GM23248 (cell line): ENCODE measurements at regions not wholly inside any gene's neighbourhood (a gene's known extent, or its start where the extent isn't known, plus 50 kb on each side); places are given as distances from the start of the nearest gene placed in this dataset.

Source experiments
- DNase-seq: peaks from one replicate; pipeline ENCODE4 v3.0.0-alpha.2; 2015
- H2AFZ ChIP-seq: fragments of 200-600 bp; sonication (generic); 2 replicates; pipeline ENCODE4 v1.6.1; 2016; ENCODE audit warnings: antibody characterized with exemption
- H3F3A ChIP-seq: fragments of 200-600 bp; sonication (generic); 2 replicates; pipeline ENCODE4 v1.6.1; 2016; ENCODE audit warnings: mild to moderate bottlenecking, antibody characterized with exemption, mixed run types; ENCODE audit not compliant: insufficient read depth
- H3K27ac ChIP-seq: fragments of 200-600 bp; sonication (generic); 2 replicates; pipeline ENCODE4 v1.5.1; 2016; ENCODE audit warnings: mild to moderate bottlenecking
- H3K27me3 ChIP-seq: fragments of 200-600 bp; sonication (generic); replicated peaks from 2 replicates; pipeline ENCODE4 v1.6.1; 2016; ENCODE audit warnings: mild to moderate bottlenecking; ENCODE audit not compliant: insufficient read depth
- H3K36me3 ChIP-seq: fragments of 200-600 bp; sonication (generic); 2 replicates; pipeline ENCODE4 v1.6.1; 2016; ENCODE audit warnings: low read depth, mild to moderate bottlenecking
- H3K4me1 ChIP-seq: fragments of 200-600 bp; sonication (generic); 2 replicates; pipeline ENCODE4 v1.6.1; 2016; ENCODE audit warnings: mild to moderate bottlenecking; ENCODE audit not compliant: insufficient read depth
- H3K4me2 ChIP-seq: fragments of 200-600 bp; sonication (generic); one replicate; pipeline ENCODE4 v1.6.1; 2016; ENCODE audit warnings: mild to moderate bottlenecking; ENCODE audit not compliant: unreplicated experiment
- H3K4me3 ChIP-seq: fragments of 200-600 bp; sonication (generic); 2 replicates; pipeline ENCODE4 v1.5.1; 2016; ENCODE audit warnings: mild to moderate bottlenecking
- H3K79me2 ChIP-seq: fragments of 200-600 bp; sonication (generic); 2 replicates; pipeline ENCODE4 v1.6.1; 2016; ENCODE audit warnings: mild to moderate bottlenecking; ENCODE audit not compliant: insufficient read depth
- H3K9ac ChIP-seq: fragments of 200-600 bp; sonication (generic); 2 replicates; pipeline ENCODE4 v1.6.1; 2016; ENCODE audit warnings: mild to moderate bottlenecking
- H3K9me2 ChIP-seq: fragments of 200-600 bp; sonication (generic); 2 replicates; pipeline ENCODE4 v1.6.1; 2016; ENCODE audit warnings: mixed run types, mild to moderate bottlenecking, moderate library complexity; ENCODE audit not compliant: insufficient read depth
- H3K9me3 ChIP-seq: fragments of 200-600 bp; sonication (generic); one replicate; pipeline ENCODE4 v1.6.1; 2017; ENCODE audit warnings: low read depth
- H4K20me1 ChIP-seq: fragments of 200-600 bp; sonication (generic); 2 replicates; pipeline ENCODE4 v1.6.0; 2016; ENCODE audit not compliant: insufficient read depth
- EZH2 ChIP-seq: fragments of 200-600 bp; sonication (generic); IDR thresholded peaks from 2 replicates; pipeline ENCODE4 v1.6.1; 2018; ENCODE audit warnings: antibody characterized with exemption, mild to moderate bottlenecking; ENCODE audit not compliant: insufficient read depth, poor library complexity, severe bottlenecking
- EZH2phosphoT487 ChIP-seq: fragments of 200-600 bp; sonication (generic); IDR thresholded peaks from 2 replicates; pipeline ENCODE4 v1.6.1; 2018; ENCODE audit warnings: antibody characterized with exemption, moderate library complexity, mild to moderate bottlenecking, low read depth; ENCODE audit not compliant: insufficient read depth
- WGBS, 2 experiments: methylation state at CpG; one replicate each; pipeline ENCODE4 v1.1.6; 2015 to 2017; ENCODE audit warnings: low lambda C conversion rate in 2 of 2, low coverage in 1 of 2; ENCODE audit errors: missing lambda C conversion rate in 2 of 2; 5-methylcytosine and 5-hydroxymethylcytosine counted together
- in situ Hi-C: fragments of 300-500 bp; cut with MboI; formaldehyde crosslinking; loops from 2 replicates; pipeline ENCODE4 v1.15.0; 2020

DNA sequence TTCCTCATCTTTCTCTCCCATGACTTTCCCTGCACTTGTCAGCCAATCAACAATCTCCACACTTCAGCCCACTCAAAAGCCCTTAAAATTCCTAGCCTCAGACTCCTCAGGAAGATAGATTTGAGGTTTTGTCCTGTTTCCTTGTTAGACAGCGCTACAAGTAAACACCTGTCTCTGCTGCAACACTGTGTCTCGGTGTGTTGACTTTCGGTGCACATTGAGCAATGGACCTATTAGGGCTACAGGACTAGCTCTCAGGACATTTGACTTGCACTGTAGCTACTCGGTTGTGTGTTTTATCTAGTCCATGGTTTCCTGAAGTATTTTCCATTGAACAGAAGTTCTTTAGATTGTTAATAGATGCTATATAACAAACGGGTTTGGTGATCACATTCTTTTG lies 140.9 kb upstream of the XPO1 start:
- no peaks in the 10 kb centered on the region for H3K9me3 ChIP-seq
- H3K4me1 ChIP-seq, result no peaks in the 10 kb centered on the region
- no peak overlapping the region for H3K4me2 ChIP-seq
- H3K9me2 ChIP-seq, result no peaks in the 10 kb centered on the region
- no peaks in the 10 kb centered on the region for H3F3A ChIP-seq
- H3K27me3 ChIP-seq, result no peaks in the 10 kb centered on the region
- WGBS, 2 experiments, result 71 to 78% methylated on average over 5 of the region's 5 CpGs
- DNase-seq, result no peak
- H3K4me3 ChIP-seq, result no peak overlapping the region
- no peaks in the 10 kb centered on the region for H4K20me1 ChIP-seq
- H3K9ac ChIP-seq, result no peak overlapping the region
- TF ChIP-seq EZH2, result no peak
- no peak for TF ChIP-seq EZH2phosphoT487
- H3K79me2 ChIP-seq, result no peaks in the 10 kb centered on the region
- no peak overlapping the region for H2AFZ ChIP-seq
- in situ Hi-C loops, result no loop called here
- H3K36me3 ChIP-seq, result no peaks in the 10 kb centered on the region
- H3K27ac ChIP-seq, result no peak overlapping the region

- H3K36me3 ChIP-seq, result no peaks in the 10 kb centered on the region
- no peaks in the 10 kb centered on the region for H3K79me2 ChIP-seq
- H3K9me2 ChIP-seq, result no peaks in the 10 kb centered on the region
- no peak overlapping the region for H3K9ac ChIP-seq
- H4K20me1 ChIP-seq, result no peaks in the 10 kb centered on the region
- no peak overlapping the region for H3K4me3 ChIP-seq
- in situ Hi-C loops, result no loop called here
- no peak overlapping the region for H3K27ac ChIP-seq
- no peaks in the 10 kb centered on the region for H3K4me1 ChIP-seq
- H3K9me3 ChIP-seq, result no peaks in the 10 kb centered on the region
- no peak for DNase-seq
- H2AFZ ChIP-seq, result no peak overlapping the region
- no peaks in the 10 kb centered on the region for H3K27me3 ChIP-seq
- no peak overlapping the region for H3K4me2 ChIP-seq
- no peaks in the 10 kb centered on the region for H3F3A ChIP-seq
- TF ChIP-seq EZH2 (no peak), EZH2phosphoT487 (no peak)
Measured at GRCh38 chr2:61677942-61678341, 139.8 kb upstream of the XPO1 start.

GRCh38 chr2:61677306-61677705 lies 139.2 kb upstream of the XPO1 start:
- TF ChIP-seq EZH2phosphoT487 (no peak), EZH2 (no peak)
- H3K4me3 ChIP-seq, result no peak overlapping the region
- no peak overlapping the region for H2AFZ ChIP-seq
- no peaks in the 10 kb centered on the region for H3K9me2 ChIP-seq
- no peaks in the 10 kb centered on the region for H3K4me1 ChIP-seq
- in situ Hi-C loops, result no loop called here
- H4K20me1 ChIP-seq, result no peaks in the 10 kb centered on the region
- no peaks in the 10 kb centered on the region for H3K36me3 ChIP-seq
- no peaks in the 10 kb centered on the region for H3K9me3 ChIP-seq
- H3K27me3 ChIP-seq, result no peaks in the 10 kb centered on the region
- H3K27ac ChIP-seq, result no peak overlapping the region
- no peak overlapping the region for H3K4me2 ChIP-seq
- no peaks in the 10 kb centered on the region for H3F3A ChIP-seq
- no peak for DNase-seq
- WGBS, 2 experiments, result 87 to 91% methylated on average over 1 of the region's 1 CpG
- no peak overlapping the region for H3K9ac ChIP-seq
- no peaks in the 10 kb centered on the region for H3K79me2 ChIP-seq

DNA sequence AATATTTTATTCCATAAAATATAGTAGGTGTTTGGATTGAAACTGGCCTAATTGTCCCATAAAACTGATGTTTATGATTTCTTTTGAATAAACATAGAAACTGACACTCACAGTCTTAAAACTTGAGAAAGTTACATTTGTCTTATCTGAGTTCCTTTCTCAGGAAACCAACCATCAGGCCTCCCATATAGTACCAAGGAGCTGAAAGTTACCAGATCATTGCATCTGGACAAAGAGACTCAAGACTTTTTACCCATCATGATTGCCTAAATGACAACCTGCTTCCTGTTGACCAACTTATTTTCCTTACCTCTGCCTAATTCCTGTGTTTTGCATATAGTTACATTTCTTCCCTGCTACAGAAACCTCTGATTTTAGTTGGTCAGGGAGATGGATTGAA lies 137.0 kb upstream of the XPO1 start:
- no peak for TF ChIP-seq EZH2phosphoT487
- TF ChIP-seq EZH2, result no peak
- Histone ChIP-seq H3K4me1 (peaks cover 18% of the 10 kb centered on the region), H3K36me3 (no peaks in the 10 kb centered on the region), H3K9ac (no peak overlapping the region), H3K4me2 (no peak overlapping the region), H3K79me2 (no peaks in the 10 kb centered on the region), H3K27ac (no peak overlapping the region), H3K9me3 (no peaks in the 10 kb centered on the region), H4K20me1 (no peaks in the 10 kb centered on the region), H3K4me3 (no peak overlapping the region), H3K27me3 (no peaks in the 10 kb centered on the region), H3K9me2 (no peaks in the 10 kb centered on the region), H3F3A (peaks cover 18% of the 10 kb centered on the region), H2AFZ (no peak overlapping the region)
- no peak for DNase-seq
- in situ Hi-C loops, result no loop called here

DNA sequence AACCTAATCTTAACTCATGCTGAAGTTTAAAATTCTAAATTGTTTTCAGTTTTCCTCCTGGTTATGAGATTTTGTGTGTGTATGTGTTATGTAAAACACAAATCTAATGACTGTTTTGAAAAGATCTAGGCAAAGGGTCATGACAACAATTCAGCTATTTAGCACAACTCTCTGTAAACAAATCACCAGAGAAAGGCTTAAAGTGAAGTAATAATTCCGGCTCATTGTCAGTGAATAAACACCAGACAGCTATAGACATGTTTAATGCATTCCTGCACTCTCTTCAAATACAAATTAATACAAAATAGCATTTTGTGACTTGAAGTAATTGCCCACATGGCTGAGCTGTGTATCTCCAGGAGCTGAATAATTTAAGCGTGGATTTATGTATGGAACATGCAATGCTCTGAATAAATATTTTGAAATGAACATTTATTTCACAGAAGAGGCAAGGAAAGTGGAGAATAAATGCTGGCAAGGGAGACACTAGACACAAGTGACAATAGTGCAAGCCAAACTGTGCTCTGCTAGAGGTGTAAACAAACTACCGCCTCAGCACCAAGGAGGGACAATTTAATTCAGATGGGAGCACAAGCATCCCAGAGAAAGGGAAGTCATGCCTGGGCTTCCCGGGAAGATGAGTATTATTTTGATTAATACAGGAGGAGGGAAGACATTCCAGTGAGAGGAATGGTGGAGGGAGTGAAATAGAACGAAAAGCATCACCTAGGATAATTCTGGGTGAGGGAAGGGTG lies 133.6 kb upstream of the XPO1 start:
- H3K4me3 ChIP-seq, result peak overlapping the region; percentile 67
- in situ Hi-C loops, result no loop called here
- 21% methylated on average over 5 of the region's 5 CpGs for WGBS, 2 experiments
- no peaks in the 10 kb centered on the region for H3K9me2 ChIP-seq
- H3K27me3 ChIP-seq, result no peaks in the 10 kb centered on the region
- H2AFZ ChIP-seq, result peak overlapping the region; percentile 87
- peaks cover 19% of the 10 kb centered on the region for H3K4me1 ChIP-seq
- peak; percentile 33 for DNase-seq
- H3K27ac ChIP-seq, result peak overlapping the region; percentile 51
- H3F3A ChIP-seq, result peaks cover 24% of the 10 kb centered on the region
- peak overlapping the region; percentile 86 for H3K4me2 ChIP-seq
- no peaks in the 10 kb centered on the region for H4K20me1 ChIP-seq
- no peaks in the 10 kb centered on the region for H3K36me3 ChIP-seq
- H3K9ac ChIP-seq, result peak overlapping the region; percentile 62
- H3K9me3 ChIP-seq, result no peaks in the 10 kb centered on the region
- no peaks in the 10 kb centered on the region for H3K79me2 ChIP-seq
- TF ChIP-seq EZH2phosphoT487 (no peak), EZH2 (no peak)
